ENCODE measurements at regions not wholly inside any gene's neighbourhood (a gene's known extent, or its start where the extent isn't known, plus 50 kb on each side); places are given as distances from the start of the nearest gene placed in this dataset.
A peak's percentile ranks its signal among the peaks of the same experiment; 100 is the strongest.
"Not testable (repeated sequence)": the region's sequence is repeated elsewhere in the genome, so short reads cannot be mapped to it uniquely, and the experiment has no call there.

- Histone ChIP-seq H3K36me3 (no peaks in the 10 kb centered on the region), H3K4me3 (no peak overlapping the region), H3K27me3 (no peaks in the 10 kb centered on the region), H3K9me3 (no peaks in the 10 kb centered on the region), H3K27ac (replicated peaks in 1 of 4) (no peak overlapping the region), H3K4me1 (no peaks in the 10 kb centered on the region)
- TF ChIP-seq CTCF (IDR thresholded peaks at IDR 0.05) (peak in 1 of 3 experiments; percentile 6), POLR2AphosphoS5 (IDR thresholded peaks at IDR 0.05) (no peak)
- intact Hi-C loops (cut with DNase I), result no loop called here
- WGBS, result 67% methylated on average over 2 of the region's 2 CpGs
- DNase-seq (ENCODE audit: extremely low spot score), result no peak
Observed at GRCh38 chr1:80155371-80155770, 1148.8 kb upstream of the ADGRL4 start.

- no peak overlapping the region for H3K4me3 ChIP-seq
- no peaks in the 10 kb centered on the region for H3K36me3 ChIP-seq
- WGBS, result 92% methylated on average over 4 of the region's 5 CpGs
- H3K9me3 ChIP-seq, result no peaks in the 10 kb centered on the region
- no peaks in the 10 kb centered on the region for H3K27me3 ChIP-seq
- H3K27ac ChIP-seq (replicated peaks in 1 of 4), result no peak overlapping the region
- no peaks in the 10 kb centered on the region for H3K4me1 ChIP-seq
- TF ChIP-seq EP300 (IDR thresholded peaks at IDR 0.05) (no peak), POLR2AphosphoS5 (IDR thresholded peaks at IDR 0.05) (no peak), CTCF (IDR thresholded peaks at IDR 0.05) (no peak), POLR2A (IDR thresholded peaks at IDR 0.05; ENCODE audit: low read depth) (no peak)
- no peak for DNase-seq (ENCODE audit: extremely low spot score)
- intact Hi-C loops (cut with DNase I), result no loop called here
Observed at GRCh38 chr1:80154176-80154575, 1147.6 kb upstream of the ADGRL4 start.

- no peak overlapping the region for H3K27ac ChIP-seq (replicated peaks in 1 of 4)
- H3K36me3 ChIP-seq, result no peaks in the 10 kb centered on the region
- no peaks in the 10 kb centered on the region for H3K4me1 ChIP-seq
- WGBS, result 93% methylated on average over 4 of the region's 4 CpGs
- intact Hi-C loops (cut with DNase I), result no loop called here
- H3K4me3 ChIP-seq, result no peak overlapping the region
- H3K9me3 ChIP-seq, result no peaks in the 10 kb centered on the region
- TF ChIP-seq POLR2AphosphoS5 (IDR thresholded peaks at IDR 0.05) (no peak), EP300 (IDR thresholded peaks at IDR 0.05) (no peak), POLR2A (IDR thresholded peaks at IDR 0.05; ENCODE audit: low read depth) (no peak), CTCF (IDR thresholded peaks at IDR 0.05) (no peak)
- no peaks in the 10 kb centered on the region for H3K27me3 ChIP-seq
- DNase-seq (ENCODE audit: extremely low spot score), result no peak
Observed at GRCh38 chr1:80153762-80154161, 1147.2 kb upstream of the ADGRL4 start.

GRCh38 chr1:80143361-80143760 is 1136.8 kb upstream of the ADGRL4 start:
- Histone ChIP-seq H3K4me3 (no peak overlapping the region), H3K27me3 (no peaks in the 10 kb centered on the region), H3K9me3 (peaks cover 0 to 11% (median 0%) of the 10 kb centered on the region in 4 donors), H3K4me1 (no peaks in the 10 kb centered on the region), H3K36me3 (no peaks in the 10 kb centered on the region), H3K27ac (replicated peaks in 1 of 4) (no peak overlapping the region)
- TF ChIP-seq CTCF (IDR thresholded peaks at IDR 0.05) (no peak), POLR2AphosphoS5 (IDR thresholded peaks at IDR 0.05) (no peak), EP300 (IDR thresholded peaks at IDR 0.05) (no peak), POLR2A (IDR thresholded peaks at IDR 0.05; ENCODE audit: low read depth) (no peak)
- WGBS, result 100% methylated on average over 1 of the region's 1 CpG
- intact Hi-C loops (cut with DNase I), result no loop called here
- DNase-seq (ENCODE audit: extremely low spot score), result no peak

GRCh38 chr1:80137946-80138602 is 1131.5 kb upstream of the ADGRL4 start:
- H3K36me3 ChIP-seq; DNase-seq (ENCODE audit: extremely low spot score); H3K9me3 ChIP-seq; H3K27ac ChIP-seq (replicated peaks in 1 of 4); intact Hi-C loops (cut with DNase I); H3K4me3 ChIP-seq; H3K4me1 ChIP-seq; H3K27me3 ChIP-seq: not testable (repeated sequence)
- 95% methylated on average over 24 of the region's 27 CpGs for WGBS
